HG03558 (cell line): ENCODE measurements at regions not wholly inside any gene's neighbourhood (a gene's known extent, or its start where the extent isn't known, plus 50 kb on each side); places are given as distances from the start of the nearest gene placed in this dataset.

Experiments
- ATAC-seq: cut with Tn5 transposase; IDR thresholded peaks from one replicate; pipeline ENCODE4 v1.9.1; 2021; ENCODE audit warnings: moderate number of reproducible peaks; ENCODE audit not compliant: unreplicated experiment; ENCODE audit errors: extremely low read depth

GRCh38 chr1:239812580-239812979 is 279.1 kb upstream of the FMN2 start:
- ATAC-seq = no peak

GRCh38 chr1:239814306-239814881 is 277.3 kb upstream of the FMN2 start:
- no peak for ATAC-seq

GRCh38 chr1:239815074-239815473 is 276.6 kb upstream of the FMN2 start:
- no peak for ATAC-seq

- no peak for ATAC-seq
Measured at GRCh38 chr1:239816081-239816782, 275.5 kb upstream of the FMN2 start.

- no peak for ATAC-seq
Measured at GRCh38 chr1:239817276-239817675, 274.4 kb upstream of the FMN2 start.

GRCh38 chr1:239817801-239818200 is 273.9 kb upstream of the FMN2 start:
- no peak for ATAC-seq

GRCh38 chr1:239819096-239819495 is 272.6 kb upstream of the FMN2 start:
- no peak for ATAC-seq

- ATAC-seq = no peak
Measured at GRCh38 chr1:239819756-239820250, 271.9 kb upstream of the FMN2 start.

- no peak for ATAC-seq
Measured at GRCh38 chr1:239823852-239824251, 267.8 kb upstream of the FMN2 start.

GRCh38 chr1:239826211-239826610 is 265.5 kb upstream of the FMN2 start:
- no peak for ATAC-seq

GRCh38 chr1:239826736-239827135 is 264.9 kb upstream of the FMN2 start:
- no peak for ATAC-seq

- ATAC-seq = no peak
Measured at GRCh38 chr1:239829535-239829934, 262.1 kb upstream of the FMN2 start.

- no peak for ATAC-seq
Measured at GRCh38 chr1:239831577-239832355, 259.9 kb upstream of the FMN2 start.

GRCh38 chr1:239833723-239834122 is 258.0 kb upstream of the FMN2 start:
- ATAC-seq = no peak

GRCh38 chr1:239835946-239836440 is 255.7 kb upstream of the FMN2 start:
- ATAC-seq = no peak

- no peak for ATAC-seq
Measured at GRCh38 chr1:239840336-239840735, 251.3 kb upstream of the FMN2 start.

- no peak for ATAC-seq
Measured at GRCh38 chr1:239840790-239841189, 250.9 kb upstream of the FMN2 start.

- ATAC-seq = no peak
Measured at GRCh38 chr1:239841631-239842030, 250.1 kb upstream of the FMN2 start.

GRCh38 chr1:239843541-239843940 is 248.1 kb upstream of the FMN2 start:
- no peak for ATAC-seq

GRCh38 chr1:239844833-239845232 is 246.8 kb upstream of the FMN2 start:
- no peak for ATAC-seq

GRCh38 chr1:239854922-239855321 is 236.8 kb upstream of the FMN2 start:
- ATAC-seq = no peak
